Fibroblast of pulmonary artery (primary cell): ENCODE measurements at regions not wholly inside any gene's neighbourhood (a gene's known extent, or its start where the extent isn't known, plus 50 kb on each side); places are given as distances from the start of the nearest gene placed in this dataset.
A peak's percentile ranks its signal among the peaks of the same experiment; 100 is the strongest.
"Not testable (repeated sequence)": the region's sequence is repeated elsewhere in the genome, so short reads cannot be mapped to it uniquely, and the experiment has no call there.

Experiments
- DNase-seq: peaks from one replicate; pipeline ENCODE4 v3.0.0-alpha.2; 2010; ENCODE audit warnings: low read depth
- H3K4me3 ChIP-seq: replicated peaks from 2 replicates; pipeline ENCODE4 v1.5.1; 2011; ENCODE audit warnings: low read depth, mild to moderate bottlenecking, control low read depth, low read length, moderate library complexity
- TF ChIP-seq, protein P1 (sequence below): IDR thresholded peaks from 2 replicates; pipeline ENCODE4 v1.5.1; 2011; ENCODE audit warnings: mild to moderate bottlenecking, control low read depth, low read length, inconsistent platforms; ENCODE audit errors: missing control alignments

DNA sequence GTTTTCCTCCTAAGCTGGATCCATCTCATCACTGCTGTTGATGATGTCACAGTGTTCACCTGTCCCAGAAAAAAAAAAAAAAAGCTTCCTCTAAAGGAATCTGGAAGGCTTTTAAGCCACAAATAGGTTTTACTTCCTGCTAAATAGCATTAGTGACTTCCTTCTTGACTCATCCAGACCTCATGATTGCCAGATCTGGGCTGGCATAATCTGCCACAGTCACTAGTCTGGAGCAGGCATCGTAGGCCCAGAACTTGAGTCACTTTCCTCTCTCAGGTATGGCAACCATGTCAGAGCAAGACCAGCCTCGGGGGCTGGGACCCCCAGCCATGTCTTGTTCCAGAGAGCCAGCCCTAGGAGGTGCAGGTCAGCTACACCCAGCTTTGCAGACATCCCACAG, 266.5 kb upstream of the CADM2 start:
- no peak overlapping the region for H3K4me3 ChIP-seq
- no peak for DNase-seq
- TF ChIP-seq, protein P1, sequence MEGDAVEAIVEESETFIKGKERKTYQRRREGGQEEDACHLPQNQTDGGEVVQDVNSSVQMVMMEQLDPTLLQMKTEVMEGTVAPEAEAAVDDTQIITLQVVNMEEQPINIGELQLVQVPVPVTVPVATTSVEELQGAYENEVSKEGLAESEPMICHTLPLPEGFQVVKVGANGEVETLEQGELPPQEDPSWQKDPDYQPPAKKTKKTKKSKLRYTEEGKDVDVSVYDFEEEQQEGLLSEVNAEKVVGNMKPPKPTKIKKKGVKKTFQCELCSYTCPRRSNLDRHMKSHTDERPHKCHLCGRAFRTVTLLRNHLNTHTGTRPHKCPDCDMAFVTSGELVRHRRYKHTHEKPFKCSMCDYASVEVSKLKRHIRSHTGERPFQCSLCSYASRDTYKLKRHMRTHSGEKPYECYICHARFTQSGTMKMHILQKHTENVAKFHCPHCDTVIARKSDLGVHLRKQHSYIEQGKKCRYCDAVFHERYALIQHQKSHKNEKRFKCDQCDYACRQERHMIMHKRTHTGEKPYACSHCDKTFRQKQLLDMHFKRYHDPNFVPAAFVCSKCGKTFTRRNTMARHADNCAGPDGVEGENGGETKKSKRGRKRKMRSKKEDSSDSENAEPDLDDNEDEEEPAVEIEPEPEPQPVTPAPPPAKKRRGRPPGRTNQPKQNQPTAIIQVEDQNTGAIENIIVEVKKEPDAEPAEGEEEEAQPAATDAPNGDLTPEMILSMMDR = no peak

GRCh38 chr3:84710288-84710687, 248.5 kb upstream of the CADM2 start:
- not testable (repeated sequence) for DNase-seq, H3K4me3 ChIP-seq

DNA sequence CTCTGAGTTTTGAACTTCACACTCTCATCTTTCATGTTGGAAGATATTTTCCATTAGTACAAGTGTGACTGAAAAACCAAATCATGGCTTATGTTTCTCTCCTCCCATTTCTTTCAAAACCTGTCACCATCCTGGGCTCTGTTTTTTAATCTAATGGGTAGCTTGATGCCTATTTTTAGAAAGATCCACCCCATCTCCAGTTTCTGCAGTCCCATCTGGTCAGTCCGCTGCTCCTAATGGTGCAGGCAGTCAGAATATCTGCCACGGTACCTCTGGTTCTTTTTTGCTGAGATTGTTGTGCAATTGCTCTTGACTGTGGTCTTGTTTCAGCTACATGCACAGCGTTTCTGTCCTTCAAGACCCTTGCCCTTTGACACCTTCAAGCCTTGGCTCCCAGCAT, 240.9 kb upstream of the CADM2 start:
- H3K4me3 ChIP-seq = no peak overlapping the region
- no peak for DNase-seq
- TF ChIP-seq, protein P1 = no peak

- DNase-seq = peak; percentile 66
- TF ChIP-seq, protein P1 = no peak
- no peak overlapping the region for H3K4me3 ChIP-seq
Measured at GRCh38 chr3:84724877-84725276, 233.9 kb upstream of the CADM2 start.

- no peak overlapping the region for H3K4me3 ChIP-seq
- TF ChIP-seq, protein P1 = no peak
- no peak for DNase-seq
Measured at GRCh38 chr3:84727616-84728015, 231.2 kb upstream of the CADM2 start.

- H3K4me3 ChIP-seq, DNase-seq: not testable (repeated sequence)
Measured at GRCh38 chr3:84734731-84735130, 224.1 kb upstream of the CADM2 start.

DNA sequence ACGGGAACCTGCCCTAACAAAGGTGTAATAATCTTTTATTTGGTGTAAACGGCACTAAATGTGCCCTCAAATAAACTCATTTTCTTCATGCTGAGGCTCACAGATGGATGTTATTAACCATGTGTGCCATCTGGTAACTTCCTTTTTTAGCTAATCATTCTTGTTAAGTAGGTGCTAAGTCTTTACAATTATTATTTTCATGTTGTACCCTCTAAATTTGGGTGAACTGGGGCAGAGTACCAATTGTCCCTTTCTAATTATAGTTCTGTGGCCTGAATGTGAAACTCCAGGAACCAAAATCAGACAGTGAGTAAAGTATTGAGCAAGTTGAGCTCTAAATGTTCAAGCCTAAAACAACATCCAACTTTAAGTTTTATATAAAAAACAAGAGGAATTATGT, 220.7 kb upstream of the CADM2 start:
- no peak for DNase-seq
- TF ChIP-seq, protein P1 = no peak
- no peak overlapping the region for H3K4me3 ChIP-seq

DNA sequence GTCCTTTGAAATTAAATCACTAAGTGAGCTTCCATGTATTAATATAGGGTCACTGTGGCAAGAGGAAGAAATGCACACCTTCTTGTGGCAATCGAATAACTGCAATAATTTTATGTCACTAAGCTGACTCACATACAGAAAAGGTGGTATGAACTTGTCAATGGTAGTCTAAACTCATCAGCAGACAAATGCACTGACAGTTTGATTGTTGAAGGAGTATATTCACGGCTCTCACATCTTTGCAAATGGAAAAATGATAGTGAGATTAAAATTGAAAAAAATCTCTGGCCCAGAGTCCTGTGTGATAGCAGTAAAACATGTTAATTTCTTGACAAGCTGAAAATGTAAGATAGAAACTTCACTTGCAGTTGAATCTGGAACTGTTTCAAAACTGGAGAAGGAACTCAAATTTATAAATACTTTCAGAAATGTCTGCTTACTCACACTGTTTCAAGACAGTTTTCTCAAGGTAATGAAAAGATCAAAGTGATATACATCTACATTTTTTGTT, 215.8 kb upstream of the CADM2 start:
- TF ChIP-seq, protein P1 = no peak
- no peak overlapping the region for H3K4me3 ChIP-seq
- DNase-seq = no peak
